SIG-M5 treated with dmso at 0.1 percent for 504 hours (cell line): ENCODE measurements at regions not wholly inside any gene's neighbourhood (a gene's known extent, or its start where the extent isn't known, plus 50 kb on each side); places are given as distances from the start of the nearest gene placed in this dataset.

Experiments
- DNase-seq: peaks from one replicate; lab custom pipeline; 2025; ENCODE audit not compliant: unreplicated experiment; lab: John Stamatoyannopoulos, UW

- DNase-seq, result no peak
Measured at GRCh38 chr2:46831051-46831868, 84.3 kb downstream of the MCFD2 start.

- DNase-seq, result no peak
Measured at GRCh38 chr2:46829231-46829995, 86.2 kb downstream of the MCFD2 start.

GRCh38 chr2:46828491-46829230, 86.9 kb downstream of the MCFD2 start:
- peak; percentile 5 for DNase-seq

GRCh38 chr2:46828135-46828438, 87.5 kb downstream of the MCFD2 start:
- no peak for DNase-seq

- DNase-seq, result no peak
Measured at GRCh38 chr2:46827274-46828134, 88.1 kb downstream of the MCFD2 start.

- no peak for DNase-seq
Measured at GRCh38 chr2:46826569-46827245, 88.9 kb downstream of the MCFD2 start.

GRCh38 chr2:46825939-46826568, 89.6 kb downstream of the MCFD2 start:
- DNase-seq, result no peak

- no peak for DNase-seq
Measured at GRCh38 chr2:46825231-46825938, 90.2 kb downstream of the MCFD2 start.

- DNase-seq, result no peak
Measured at GRCh38 chr2:46824611-46825010, 91.0 kb downstream of the MCFD2 start.

GRCh38 chr2:46821600-46821999, 94.0 kb downstream of the MCFD2 start:
- no peak for DNase-seq

- no peak for DNase-seq
Measured at GRCh38 chr2:46818819-46819218, 96.8 kb downstream of the MCFD2 start.

GRCh38 chr2:46818141-46818621, 97.4 kb downstream of the MCFD2 start:
- no peak for DNase-seq

GRCh38 chr2:46816846-46817726, 98.5 kb downstream of the MCFD2 start:
- no peak for DNase-seq

GRCh38 chr2:46816151-46816845, 99.3 kb downstream of the MCFD2 start:
- DNase-seq, result no peak

- no peak for DNase-seq
Measured at GRCh38 chr2:46815121-46815802, 100.3 kb downstream of the MCFD2 start.

GRCh38 chr2:46814160-46814961, 101.2 kb downstream of the MCFD2 start:
- DNase-seq, result no peak
